Glutamatergic neuron (in vitro differentiated cells): ENCODE measurements at regions not wholly inside any gene's neighbourhood (a gene's known extent, or its start where the extent isn't known, plus 50 kb on each side); places are given as distances from the start of the nearest gene placed in this dataset.

Experiments
- DNase-seq: peaks from one replicate; pipeline ENCODE4 v3.0.0; 2022
- H3K27ac Mint-ChIP-seq: one replicate; pipeline ENCODE4 v1.8.0; 2020; ENCODE audit warnings: mild to moderate bottlenecking, mixed read lengths, inconsistent platforms; ENCODE audit not compliant: unreplicated experiment
- H3K27me3 Mint-ChIP-seq: one replicate; pipeline ENCODE4 v1.8.0; 2020; ENCODE audit warnings: mild to moderate bottlenecking, moderate library complexity, mixed read lengths, inconsistent platforms; ENCODE audit not compliant: unreplicated experiment
- H3K36me3 Mint-ChIP-seq: one replicate; pipeline ENCODE4 v1.8.0; 2020; ENCODE audit warnings: mild to moderate bottlenecking, mixed read lengths, inconsistent platforms; ENCODE audit not compliant: unreplicated experiment
- H3K4me1 Mint-ChIP-seq: one replicate; pipeline ENCODE4 v1.8.0; 2020; ENCODE audit warnings: mild to moderate bottlenecking, low read depth, mixed read lengths, inconsistent platforms; ENCODE audit not compliant: unreplicated experiment
- H3K4me3 Mint-ChIP-seq: one replicate; pipeline ENCODE4 v1.8.0; 2020; ENCODE audit warnings: mild to moderate bottlenecking, mixed read lengths, inconsistent platforms; ENCODE audit not compliant: unreplicated experiment
- H3K9me3 Mint-ChIP-seq: one replicate; pipeline ENCODE4 v1.8.0; 2020; ENCODE audit warnings: mild to moderate bottlenecking, moderate library complexity, mixed read lengths, inconsistent platforms; ENCODE audit not compliant: unreplicated experiment
- CTCF ChIP-seq: fragments of 200-600 bp; sonication (generic); IDR thresholded peaks from one replicate; pipeline ENCODE4 v1.5.0; 2021; ENCODE audit not compliant: partially characterized antibody, unreplicated experiment

- H3K36me3 Mint-ChIP-seq = no peaks in the 10 kb centered on the region
- peaks cover 19% of the 10 kb centered on the region for H3K4me1 Mint-ChIP-seq
- peaks cover 4% of the 10 kb centered on the region for H3K9me3 Mint-ChIP-seq
- peaks cover 2% of the 10 kb centered on the region for H3K27me3 Mint-ChIP-seq
- TF ChIP-seq CTCF = no peak
- no peak for DNase-seq
- no peak overlapping the region for H3K4me3 Mint-ChIP-seq
- no peak overlapping the region for H3K27ac Mint-ChIP-seq
Measured at GRCh38 chr2:238633426-238634328, 206.9 kb downstream of the ASB1 start.

GRCh38 chr2:238634701-238635357, 208.1 kb downstream of the ASB1 start:
- DNase-seq = no peak
- H3K36me3 Mint-ChIP-seq = no peaks in the 10 kb centered on the region
- H3K27ac Mint-ChIP-seq = no peak overlapping the region
- peaks cover 4% of the 10 kb centered on the region for H3K9me3 Mint-ChIP-seq
- no peak for TF ChIP-seq CTCF
- peaks cover 2% of the 10 kb centered on the region for H3K27me3 Mint-ChIP-seq
- H3K4me1 Mint-ChIP-seq = peaks cover 21% of the 10 kb centered on the region
- H3K4me3 Mint-ChIP-seq = no peak overlapping the region

GRCh38 chr2:238635647-238636051, 208.9 kb downstream of the ASB1 start:
- H3K36me3 Mint-ChIP-seq = no peaks in the 10 kb centered on the region
- H3K4me3 Mint-ChIP-seq = peak overlapping the region; percentile 19
- no peak for TF ChIP-seq CTCF
- H3K27me3 Mint-ChIP-seq = peaks cover 2% of the 10 kb centered on the region
- H3K4me1 Mint-ChIP-seq = peaks cover 21% of the 10 kb centered on the region
- DNase-seq = no peak
- peaks cover 4% of the 10 kb centered on the region for H3K9me3 Mint-ChIP-seq
- no peak overlapping the region for H3K27ac Mint-ChIP-seq

- no peak for TF ChIP-seq CTCF
- DNase-seq = no peak
- Mint-ChIP-seq H3K27ac (no peak overlapping the region), H3K4me1 (peaks cover 23% of the 10 kb centered on the region), H3K36me3 (no peaks in the 10 kb centered on the region), H3K27me3 (peaks cover 2% of the 10 kb centered on the region), H3K4me3 (no peak overlapping the region), H3K9me3 (peaks cover 4% of the 10 kb centered on the region)
Measured at GRCh38 chr2:238636269-238637073, 209.7 kb downstream of the ASB1 start.
